Testis (tissue), 2 donors: ENCODE measurements at regions not wholly inside any gene's neighbourhood (a gene's known extent, or its start where the extent isn't known, plus 50 kb on each side); places are given as distances from the start of the nearest gene placed in this dataset.

Experiments
- DNase-seq: peaks from one replicate; pipeline ENCODE4 v3.0.0-alpha.2; 2019
- H3K27ac ChIP-seq, 2 donors: fragments of 200-600 bp; sonication (generic); one replicate each; pipeline ENCODE4 v1.5.1; 2019
- H3K27me3 ChIP-seq: fragments of 200-600 bp; sonication (generic); one replicate; pipeline ENCODE4 v1.5.1; 2019
- H3K36me3 ChIP-seq: fragments of 200-600 bp; sonication (generic); one replicate; pipeline ENCODE4 v1.5.1; 2017; ENCODE audit warnings: low read depth; ENCODE audit errors: missing control alignments
- H3K4me1 ChIP-seq: fragments of 200-600 bp; sonication (generic); one replicate; pipeline ENCODE4 v1.5.1; 2019
- H3K4me3 ChIP-seq, 2 donors: fragments of 200-600 bp; sonication (generic); one replicate each; pipeline ENCODE4 v1.5.1; 2017 to 2019
- H3K9me3 ChIP-seq: fragments of 200-600 bp; sonication (generic); one replicate; pipeline ENCODE4 v1.5.1; 2017
- CTCF ChIP-seq, 3 experiments: fragments of 450-650 bp in 2 of 3; fragments of 200-600 bp in 1 of 3; sonication (generic) in 1 of 3; IDR thresholded peaks; one replicate each; pipeline ENCODE4 v1.5.1; 2016 to 2019; ENCODE audit warnings: antibody characterized with exemption in 3 of 3, mild to moderate bottlenecking in 2 of 3, moderate library complexity in 1 of 3
- POLR2A ChIP-seq: fragments of 450-650 bp; IDR thresholded peaks from one replicate; pipeline ENCODE4 v1.6.1; 2017; ENCODE audit warnings: antibody characterized with exemption, mild to moderate bottlenecking, moderate library complexity
- WGBS, 2 donors: methylation state at CpG; one replicate each; pipeline ENCODE4 v1.1.5; 2018; 5-methylcytosine and 5-hydroxymethylcytosine counted together
- intact Hi-C: fragments of 100-400 bp; cut with DNase I; formaldehyde crosslinking; loops from one replicate; pipeline ENCODE4 v1.15.1; 2023; ENCODE audit warnings: low total_unique reads

GRCh38 chr17:12485361-12485906 is 180.3 kb upstream of the MYOCD start:
- Histone ChIP-seq H3K36me3 (no peaks in the 10 kb centered on the region), H3K27ac (no peak overlapping the region), H3K4me1 (no peaks in the 10 kb centered on the region), H3K27me3 (no peaks in the 10 kb centered on the region), H3K4me3 (no peak overlapping the region), H3K9me3 (no peaks in the 10 kb centered on the region)
- no peak for TF ChIP-seq POLR2A
- no peak for TF ChIP-seq CTCF (IDR thresholded peaks at IDR 0.05)
- no peak for DNase-seq
- intact Hi-C loops: no loop called here
- 80 to 82% methylated on average over 4 of the region's 4 CpGs for WGBS, 2 donors

- H3K36me3 ChIP-seq: no peaks in the 10 kb centered on the region
- no peak overlapping the region for H3K27ac ChIP-seq
- WGBS, 2 donors: 69 to 90% methylated on average over 3 of the region's 3 CpGs
- H3K4me1 ChIP-seq: no peaks in the 10 kb centered on the region
- no peak overlapping the region for H3K4me3 ChIP-seq
- H3K27me3 ChIP-seq: no peaks in the 10 kb centered on the region
- H3K9me3 ChIP-seq: no peaks in the 10 kb centered on the region
- intact Hi-C loops: no loop called here
- TF ChIP-seq POLR2A: no peak
- TF ChIP-seq CTCF (IDR thresholded peaks at IDR 0.05): no peak
- DNase-seq: no peak
Observed at GRCh38 chr17:12489325-12489724, 176.4 kb upstream of the MYOCD start.

- no peak overlapping the region for H3K4me3 ChIP-seq
- H3K4me1 ChIP-seq: no peaks in the 10 kb centered on the region
- TF ChIP-seq POLR2A (no peak), CTCF (IDR thresholded peaks at IDR 0.05) (no peak)
- intact Hi-C loops: no loop called here
- 34 to 53% methylated on average over 3 of the region's 3 CpGs for WGBS, 2 donors
- H3K9me3 ChIP-seq: no peaks in the 10 kb centered on the region
- DNase-seq: no peak
- H3K36me3 ChIP-seq: no peaks in the 10 kb centered on the region
- H3K27ac ChIP-seq: no peak overlapping the region
- no peaks in the 10 kb centered on the region for H3K27me3 ChIP-seq
Observed at GRCh38 chr17:12492450-12492849, 173.2 kb upstream of the MYOCD start.

GRCh38 chr17:12505866-12506265 is 159.8 kb upstream of the MYOCD start:
- WGBS, 2 donors: 78 to 81% methylated on average over 2 of the region's 2 CpGs

GRCh38 chr17:12507026-12507595 is 158.6 kb upstream of the MYOCD start:
- Histone ChIP-seq H3K4me1 (no peaks in the 10 kb centered on the region), H3K27me3 (no peaks in the 10 kb centered on the region), H3K36me3 (no peaks in the 10 kb centered on the region), H3K27ac (no peak overlapping the region), H3K4me3 (no peak overlapping the region), H3K9me3 (no peaks in the 10 kb centered on the region)
- no peak for TF ChIP-seq POLR2A
- no peak for TF ChIP-seq CTCF (IDR thresholded peaks at IDR 0.05)
- 91 to 94% methylated on average over 9 of the region's 9 CpGs for WGBS, 2 donors
- intact Hi-C loops: no loop called here
- DNase-seq: no peak

More at GRCh38 chr17:12505866-12506265, 159.8 kb upstream of the MYOCD start:
- Histone ChIP-seq H3K9me3 (no peaks in the 10 kb centered on the region), H3K27me3 (no peaks in the 10 kb centered on the region), H3K27ac (no peak overlapping the region), H3K4me1 (no peaks in the 10 kb centered on the region), H3K36me3 (no peaks in the 10 kb centered on the region), H3K4me3 (no peak overlapping the region)
- no peak for TF ChIP-seq POLR2A
- DNase-seq: no peak
- intact Hi-C loops: no loop called here
